Sigmoid colon (tissue), 6 donors: ENCODE measurements at regions not wholly inside any gene's neighbourhood (a gene's known extent, or its start where the extent isn't known, plus 50 kb on each side); places are given as distances from the start of the nearest gene placed in this dataset.

Source experiments
- DNase-seq: peaks from one replicate; pipeline ENCODE4 v3.0.0-alpha.2; 2019
- H3K27ac ChIP-seq, 4 donors: fragments of 200-600 bp; sonication (generic); one replicate each; pipeline ENCODE4 v1.5.1; 2016 to 2019; ENCODE audit warnings: mild to moderate bottlenecking in 1 of 4
- H3K27me3 ChIP-seq, 3 donors: fragments of 200-600 bp; sonication (generic); one replicate each; pipeline ENCODE4 v1.5.1; 2019; ENCODE audit warnings: mild to moderate bottlenecking in 1 of 3
- H3K36me3 ChIP-seq, 4 donors: fragments of 200-600 bp; sonication (generic); one replicate each; pipeline ENCODE4 v1.5.1; 2016 to 2019
- H3K4me1 ChIP-seq, 4 donors: fragments of 200-600 bp; sonication (generic); one replicate each; pipeline ENCODE4 v1.5.1; 2017 to 2019
- H3K4me3 ChIP-seq, 4 donors: fragments of 200-600 bp; sonication (generic); one replicate each; pipeline ENCODE4 v1.5.1; 2017 to 2019; ENCODE audit warnings: mild to moderate bottlenecking in 2 of 4, moderate library complexity in 1 of 4
- H3K9me3 ChIP-seq, 4 donors: fragments of 200-600 bp in 3 of 4; sonication (generic) in 3 of 4; one replicate each; pipeline versions ENCODE4 v1.5.1 to v1.6.1; 2013 to 2019
- EP300 ChIP-seq, 4 donors: sonication (generic); formaldehyde crosslinking; IDR thresholded peaks; one replicate each; pipeline ENCODE4 v1.6.1; 2017; ENCODE audit warnings: antibody characterized with exemption in 4 of 4
- POLR2A ChIP-seq, 2 donors: fragments of 450-650 bp; IDR thresholded peaks; one replicate each; pipeline ENCODE4 v1.6.1; 2016; ENCODE audit warnings: antibody characterized with exemption in 2 of 2, mild to moderate bottlenecking in 2 of 2, moderate library complexity in 2 of 2
- POLR2AphosphoS5 ChIP-seq, 4 donors: sonication (generic); formaldehyde crosslinking; IDR thresholded peaks; one replicate each; pipeline ENCODE4 v1.6.1; 2017; ENCODE audit warnings: antibody characterized with exemption in 4 of 4
- WGBS, 2 donors: extraction: QIAGEN DNeasy Blood & Tissue Kit; methylation state at CpG; one replicate each; pipeline ENCODE4 v1.1.7; 2013; 5-methylcytosine and 5-hydroxymethylcytosine counted together
- intact Hi-C: fragments of 100-400 bp; cut with DNase I; formaldehyde crosslinking; loops from one replicate; pipeline ENCODE4 v1.15.1; 2023
- TF ChIP-seq, protein P1 (sequence below), 4 experiments: fragments of 450-650 bp in 3 of 4; fragments of 200-600 bp in 1 of 4; IDR thresholded peaks; one replicate each; pipeline ENCODE4 v1.5.1; 2016 to 2019; ENCODE audit warnings: antibody characterized with exemption in 4 of 4, mild to moderate bottlenecking in 3 of 4, moderate library complexity in 2 of 4
- donor health status: healthy with polysubstance abuse.
- donor health status: healthy.

DNA sequence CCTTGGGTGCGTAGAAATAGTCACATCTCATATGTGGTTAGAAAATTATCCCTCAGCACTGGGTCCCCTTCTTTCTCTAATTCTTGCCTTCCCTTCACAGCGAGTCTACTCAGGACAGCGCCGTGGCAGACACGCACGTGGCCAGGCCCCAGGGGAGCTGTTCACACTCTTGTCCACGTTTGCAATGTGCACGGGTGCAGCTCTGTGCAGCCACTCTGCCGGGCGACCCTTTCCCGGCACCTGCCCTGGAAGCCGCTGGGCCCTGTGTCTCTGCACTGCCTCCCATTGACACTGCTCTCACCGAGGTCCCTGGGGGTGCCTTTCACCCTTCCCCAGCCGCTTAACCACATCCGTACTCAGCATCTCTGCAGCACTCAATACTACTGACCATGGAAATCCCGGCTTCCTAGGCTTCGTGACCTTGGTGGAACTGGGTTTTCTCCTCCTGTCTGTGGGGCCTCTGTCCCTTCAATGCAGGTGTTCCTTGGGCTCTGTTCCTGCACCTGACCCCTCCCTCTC, 104.9 kb downstream of the DACT2 start:
- Histone ChIP-seq H3K4me1 (peaks cover 0 to 8% (median 2%) of the 10 kb centered on the region in 4 donors), H3K27ac (no peak overlapping the region), H3K36me3 (no peaks in the 10 kb centered on the region), H3K4me3 (no peak overlapping the region), H3K27me3 (no peaks in the 10 kb centered on the region), H3K9me3 (no peaks in the 10 kb centered on the region)
- 86 to 92% methylated on average over 17 of the region's 17 CpGs for WGBS, 2 donors
- TF ChIP-seq, protein P1, sequence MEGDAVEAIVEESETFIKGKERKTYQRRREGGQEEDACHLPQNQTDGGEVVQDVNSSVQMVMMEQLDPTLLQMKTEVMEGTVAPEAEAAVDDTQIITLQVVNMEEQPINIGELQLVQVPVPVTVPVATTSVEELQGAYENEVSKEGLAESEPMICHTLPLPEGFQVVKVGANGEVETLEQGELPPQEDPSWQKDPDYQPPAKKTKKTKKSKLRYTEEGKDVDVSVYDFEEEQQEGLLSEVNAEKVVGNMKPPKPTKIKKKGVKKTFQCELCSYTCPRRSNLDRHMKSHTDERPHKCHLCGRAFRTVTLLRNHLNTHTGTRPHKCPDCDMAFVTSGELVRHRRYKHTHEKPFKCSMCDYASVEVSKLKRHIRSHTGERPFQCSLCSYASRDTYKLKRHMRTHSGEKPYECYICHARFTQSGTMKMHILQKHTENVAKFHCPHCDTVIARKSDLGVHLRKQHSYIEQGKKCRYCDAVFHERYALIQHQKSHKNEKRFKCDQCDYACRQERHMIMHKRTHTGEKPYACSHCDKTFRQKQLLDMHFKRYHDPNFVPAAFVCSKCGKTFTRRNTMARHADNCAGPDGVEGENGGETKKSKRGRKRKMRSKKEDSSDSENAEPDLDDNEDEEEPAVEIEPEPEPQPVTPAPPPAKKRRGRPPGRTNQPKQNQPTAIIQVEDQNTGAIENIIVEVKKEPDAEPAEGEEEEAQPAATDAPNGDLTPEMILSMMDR (IDR thresholded peaks at IDR 0.05): no peak
- TF ChIP-seq POLR2A (IDR thresholded peaks at IDR 0.05) (no peak), POLR2AphosphoS5 (IDR thresholded peaks at IDR 0.05) (no peak), EP300 (IDR thresholded peaks at IDR 0.05) (no peak)
- DNase-seq: no peak
- intact Hi-C loops: no loop called here

- H3K36me3 ChIP-seq: no peaks in the 10 kb centered on the region
- DNase-seq: no peak
- intact Hi-C loops: no loop called here
- peaks cover 0 to 5% (median 2%) of the 10 kb centered on the region in 4 donors for H3K4me1 ChIP-seq
- TF ChIP-seq POLR2A (IDR thresholded peaks at IDR 0.05) (no peak), EP300 (IDR thresholded peaks at IDR 0.05) (no peak), POLR2AphosphoS5 (IDR thresholded peaks at IDR 0.05) (no peak)
- TF ChIP-seq, protein P1 (IDR thresholded peaks at IDR 0.05): no peak
- 93% methylated on average over 16 of the region's 16 CpGs for WGBS, 2 donors
- no peak overlapping the region for H3K4me3 ChIP-seq
- no peak overlapping the region for H3K27ac ChIP-seq
- H3K27me3 ChIP-seq: no peaks in the 10 kb centered on the region
- no peaks in the 10 kb centered on the region for H3K9me3 ChIP-seq
Observed at GRCh38 chr6:168213121-168213524, 106.5 kb downstream of the DACT2 start.

DNA sequence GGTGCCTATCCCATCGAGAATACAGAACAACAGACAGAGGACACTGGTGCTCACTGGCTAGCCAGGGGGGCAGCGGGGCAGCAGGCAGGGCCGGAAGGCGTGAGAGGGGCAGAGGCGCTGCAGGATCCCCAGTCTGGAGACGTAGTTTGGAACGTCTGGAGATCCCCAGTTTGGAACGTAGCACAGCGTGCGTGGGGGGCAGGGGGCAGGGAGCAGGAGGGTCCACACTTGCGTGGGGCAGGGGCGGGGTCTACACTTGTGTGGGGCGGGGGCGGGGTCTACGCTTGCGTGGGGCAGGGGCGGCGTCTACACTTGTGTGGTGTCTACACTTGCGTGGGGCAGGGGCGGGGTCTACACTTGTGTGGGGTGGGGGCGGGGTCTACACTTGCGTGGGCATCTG, 107.2 kb downstream of the DACT2 start:
- H3K36me3 ChIP-seq: no peaks in the 10 kb centered on the region
- H3K9me3 ChIP-seq: no peaks in the 10 kb centered on the region
- TF ChIP-seq POLR2A (IDR thresholded peaks at IDR 0.05) (no peak), POLR2AphosphoS5 (IDR thresholded peaks at IDR 0.05) (no peak), EP300 (IDR thresholded peaks at IDR 0.05) (no peak)
- TF ChIP-seq, protein P1 (IDR thresholded peaks at IDR 0.05): no peak
- peaks cover 0 to 5% (median 0%) of the 10 kb centered on the region in 4 donors for H3K4me1 ChIP-seq
- no peak overlapping the region for H3K4me3 ChIP-seq
- no peak for DNase-seq
- H3K27me3 ChIP-seq: no peaks in the 10 kb centered on the region
- intact Hi-C loops: no loop called here
- H3K27ac ChIP-seq: no peak overlapping the region
- 94 to 95% methylated on average over 22 of the region's 22 CpGs for WGBS, 2 donors

- DNase-seq: no peak
- intact Hi-C loops: no loop called here
- Histone ChIP-seq H3K4me1 (peaks cover 0 to 4% (median under 1%) of the 10 kb centered on the region in 4 donors), H3K4me3 (no peak overlapping the region), H3K27ac (no peak overlapping the region), H3K27me3 (no peaks in the 10 kb centered on the region), H3K36me3 (no peaks in the 10 kb centered on the region), H3K9me3 (no peaks in the 10 kb centered on the region)
- TF ChIP-seq POLR2AphosphoS5 (IDR thresholded peaks at IDR 0.05) (no peak), POLR2A (IDR thresholded peaks at IDR 0.05) (no peak), EP300 (IDR thresholded peaks at IDR 0.05) (no peak)
- TF ChIP-seq, protein P1 (IDR thresholded peaks at IDR 0.05): no peak
- WGBS, 2 donors: 84 to 89% methylated on average over 7 of the region's 7 CpGs
Observed at GRCh38 chr6:168211681-168212080, 107.9 kb downstream of the DACT2 start.
